Activated T-cell treated with anti-CD3 and anti-CD28 coated beads, Interleukin-2, amount 50 U/mL, for 48 hours (primary cell): ENCODE measurements at regions not wholly inside any gene's neighbourhood (a gene's known extent, or its start where the extent isn't known, plus 50 kb on each side); places are given as distances from the start of the nearest gene placed in this dataset.
"Not testable (repeated sequence)": the region's sequence is repeated elsewhere in the genome, so short reads cannot be mapped to it uniquely, and the experiment has no call there.

ENCODE experiments used
- DNase-seq, 2 experiments: peaks; one replicate each; pipeline ENCODE4 v3.0.0-alpha.2; 2020

DNA sequence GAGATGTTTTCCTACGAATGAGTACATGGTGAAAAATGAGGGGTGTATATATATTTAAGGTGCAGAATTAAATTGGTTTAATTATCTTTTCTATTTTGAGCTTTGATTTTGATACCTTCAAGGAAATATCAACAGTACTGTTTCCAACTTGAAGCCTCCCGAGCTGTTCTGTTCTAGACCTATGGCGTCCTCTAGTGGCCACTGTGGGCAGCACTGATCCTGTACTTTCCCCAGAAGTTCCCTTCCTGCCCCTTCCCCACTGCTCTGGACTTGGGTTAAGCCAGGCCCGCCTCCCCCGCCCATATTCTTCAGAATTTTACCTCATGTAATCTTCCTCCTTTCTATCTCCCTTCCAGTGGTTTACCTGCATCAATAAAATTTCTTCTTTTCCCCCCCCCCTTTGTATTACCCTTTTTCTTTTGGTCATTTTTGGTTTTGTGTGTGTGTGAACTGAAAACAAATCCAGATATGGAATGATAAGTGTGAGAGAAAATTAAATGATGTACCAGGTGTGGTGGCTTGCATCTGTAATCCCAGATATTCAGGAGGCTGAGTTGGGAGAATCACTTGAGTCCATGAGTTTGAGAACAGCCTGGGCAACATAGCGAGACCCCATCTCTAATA lies 1643.5 kb downstream of the TP53TG3F start:
- no peak for DNase-seq

DNA sequence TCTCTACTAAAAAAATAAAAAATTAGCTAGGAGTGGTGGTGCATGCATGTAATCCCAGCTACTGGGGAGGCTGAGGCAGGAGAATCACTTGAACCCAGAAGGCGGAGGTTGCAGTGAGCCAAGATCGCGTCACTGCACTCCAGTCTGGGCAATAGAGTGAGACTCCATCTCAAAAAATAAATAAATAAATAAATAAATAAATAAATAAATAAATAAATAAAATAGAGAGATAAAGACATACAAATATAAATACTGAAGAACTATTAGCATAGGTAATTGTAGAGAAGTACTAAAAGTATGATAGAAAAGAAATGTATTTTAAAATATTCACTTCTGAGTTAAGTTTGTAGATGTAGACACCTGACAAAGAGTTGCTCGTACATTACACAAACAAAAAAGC lies 1652.4 kb downstream of the TP53TG3F start:
- not testable (repeated sequence) for DNase-seq

DNA sequence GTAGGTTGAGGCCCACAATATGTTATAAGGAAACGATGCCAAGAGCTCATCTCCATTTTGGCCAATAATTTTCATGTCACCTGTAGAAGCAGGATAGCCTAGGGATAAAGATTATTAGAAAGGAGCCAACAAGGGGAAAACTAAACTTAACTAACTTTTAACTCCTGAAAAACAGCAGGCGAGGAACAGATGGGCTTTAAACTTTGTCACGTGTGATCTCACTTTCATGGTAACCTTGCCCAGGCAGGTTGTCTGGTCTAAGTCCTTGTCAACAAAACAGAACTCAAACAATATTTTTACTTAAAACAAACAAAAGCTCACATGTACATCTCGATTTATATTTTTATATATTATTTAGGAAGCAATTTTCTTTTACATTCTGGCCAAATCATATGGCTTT lies 1672.0 kb downstream of the TP53TG3F start:
- DNase-seq = no peak

DNA sequence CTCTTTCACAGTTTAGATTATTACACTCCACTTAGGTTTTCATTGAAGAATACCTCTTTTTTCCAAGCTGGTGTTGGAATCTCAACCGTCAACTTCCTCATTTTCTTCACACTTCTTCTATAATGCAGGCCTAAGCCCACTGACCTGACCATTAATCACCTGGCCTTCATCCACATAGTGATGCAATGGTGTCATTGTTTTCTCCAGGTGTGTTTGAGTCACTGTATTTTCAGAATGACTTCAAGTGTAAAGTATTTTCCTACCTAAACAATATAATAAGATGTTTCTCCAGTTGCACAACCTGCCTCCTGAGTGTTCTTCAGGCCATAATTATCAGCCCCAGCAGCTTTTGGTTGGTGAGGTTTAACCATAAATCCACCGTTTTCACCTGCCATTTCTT lies 1675.1 kb downstream of the TP53TG3F start:
- no peak for DNase-seq

DNA sequence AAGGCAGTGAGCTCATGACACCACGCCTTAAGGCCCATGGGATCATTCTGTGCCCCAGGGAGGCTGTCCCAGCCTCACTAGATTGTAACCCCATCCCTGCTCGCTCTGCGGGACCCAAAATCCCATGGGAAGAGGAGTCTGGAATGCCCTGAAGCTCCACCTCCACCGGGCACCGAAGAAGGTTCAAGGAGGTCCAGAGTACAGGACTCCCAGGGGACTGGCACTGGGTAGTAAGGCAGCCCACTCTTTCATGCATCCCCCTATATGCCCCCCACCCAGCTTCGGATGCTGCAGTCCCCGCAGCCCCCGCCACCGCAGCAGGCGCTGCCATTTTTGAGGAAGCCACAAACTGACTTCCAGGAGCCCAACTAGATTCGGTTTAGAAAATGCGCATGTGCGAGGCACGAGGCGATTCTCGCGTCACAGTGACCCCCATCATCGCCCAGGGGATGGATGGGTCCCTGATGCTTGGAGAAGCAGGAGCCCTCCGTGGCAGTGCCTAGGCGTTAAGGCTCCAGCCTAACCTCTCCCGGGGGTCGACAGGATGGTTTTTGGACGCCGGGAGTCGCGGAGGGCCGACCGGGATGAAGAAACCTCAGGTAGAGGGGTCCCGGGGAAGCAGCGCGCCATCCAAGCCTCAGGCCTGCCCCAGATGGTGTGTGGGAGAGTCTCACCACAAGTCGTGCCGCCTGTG lies 1681.0 kb downstream of the TP53TG3F start:
- DNase-seq = no peak

DNA sequence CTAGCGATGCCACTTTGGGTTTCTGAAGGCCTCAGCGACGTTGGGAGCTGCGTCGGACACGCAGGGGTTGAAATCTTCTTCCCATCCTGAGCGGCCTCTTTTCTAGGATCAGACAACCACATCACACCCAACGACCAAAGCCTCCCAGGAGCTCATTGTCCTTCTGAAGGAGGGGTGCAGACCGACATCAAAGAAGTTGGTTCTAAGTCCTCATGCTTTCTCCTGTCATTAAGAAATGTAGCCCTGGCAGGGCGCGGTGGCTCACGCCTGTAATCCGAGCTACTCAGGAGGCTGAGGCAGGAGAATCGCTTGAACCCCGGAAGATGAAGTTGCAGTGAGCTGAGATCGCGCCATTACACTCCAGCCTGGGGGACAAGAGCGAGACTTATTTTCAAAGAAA lies 1681.9 kb downstream of the TP53TG3F start:
- no peak for DNase-seq

DNA sequence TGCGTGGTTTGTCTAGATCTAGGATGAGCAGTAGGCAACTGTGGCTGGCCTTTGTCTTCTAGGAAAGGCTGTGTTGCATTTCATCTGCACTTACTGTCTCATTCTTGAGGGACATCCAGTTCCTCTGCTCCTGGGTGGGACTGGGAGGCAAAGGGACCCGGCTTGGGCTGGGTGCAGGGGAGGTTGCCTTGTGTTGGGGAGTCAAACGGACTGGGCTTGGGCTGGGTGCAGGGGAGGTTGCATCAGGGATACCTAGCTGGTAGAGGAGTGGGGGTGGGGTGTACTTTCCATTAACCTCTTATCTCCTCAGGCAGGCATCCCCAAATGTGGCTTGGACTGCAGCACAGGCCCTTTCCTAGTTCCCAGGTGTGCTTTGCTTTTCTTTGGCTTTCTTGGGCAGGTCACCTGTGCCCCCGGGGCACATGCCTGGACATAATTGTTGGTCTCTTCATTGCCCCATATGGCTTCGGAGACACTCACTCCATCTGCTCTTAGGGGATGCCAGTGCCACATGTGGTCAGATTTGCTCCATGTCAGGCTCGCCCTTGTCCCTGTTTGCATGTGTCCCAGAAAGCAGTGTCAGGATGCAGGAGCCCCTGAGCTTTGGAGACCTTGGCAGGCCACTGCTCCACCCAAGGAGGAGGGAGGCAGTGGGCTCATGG lies 1682.9 kb downstream of the TP53TG3F start:
- DNase-seq = no peak

DNA sequence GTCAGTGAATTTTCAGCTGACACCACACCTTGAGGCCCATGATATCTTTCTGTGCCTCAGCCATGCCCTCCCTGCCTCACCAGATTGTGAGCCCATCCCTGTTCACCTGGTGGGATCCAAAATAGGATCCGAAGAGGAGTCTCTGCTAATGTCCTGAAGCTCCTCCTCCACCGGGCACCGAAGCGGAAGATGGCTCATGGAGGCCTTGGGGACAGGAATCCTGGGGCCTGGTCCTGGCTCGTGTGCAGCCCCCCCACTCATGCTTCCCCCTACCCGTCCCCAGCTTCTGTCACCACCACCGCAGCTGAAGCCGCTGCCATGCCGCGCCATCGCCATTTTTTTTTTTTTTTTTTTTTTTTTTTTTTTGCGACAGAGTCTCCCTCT lies 1683.4 kb downstream of the TP53TG3F start:
- DNase-seq = no peak

DNA sequence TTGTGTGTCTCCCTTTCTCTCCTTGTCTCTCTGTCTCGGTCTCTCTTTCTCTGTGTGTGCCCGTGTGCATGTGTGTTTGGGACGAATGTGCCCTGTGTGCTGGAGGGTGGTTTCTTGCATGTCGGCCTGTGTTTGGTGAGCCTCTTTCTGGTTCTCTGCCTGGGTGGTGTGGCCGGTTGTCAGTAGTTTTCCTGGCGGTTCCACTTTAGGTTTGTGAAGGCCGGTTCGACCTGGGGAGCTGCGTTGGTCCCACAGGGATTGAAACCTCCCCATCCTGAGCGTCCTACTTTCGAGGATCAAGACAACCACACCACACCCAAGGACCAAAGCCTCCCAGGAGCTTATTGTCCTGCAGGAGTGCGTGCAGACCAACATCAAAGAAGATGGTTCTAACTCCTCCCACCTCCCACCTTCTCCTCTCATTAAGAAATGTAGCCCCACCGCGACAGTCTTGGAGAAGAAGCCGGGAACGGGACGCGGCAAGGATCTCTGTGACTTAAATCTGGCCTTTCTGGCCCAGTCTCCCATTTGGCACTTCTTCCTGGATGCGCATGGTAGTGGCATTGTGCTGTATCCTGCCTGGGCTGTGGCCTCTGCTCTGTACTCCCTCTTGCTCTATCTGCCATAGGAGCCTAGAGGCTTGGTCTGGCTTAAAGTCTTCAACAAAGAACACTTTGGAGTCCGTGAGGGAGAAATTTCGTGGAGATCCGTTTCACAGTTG lies 1685.0 kb downstream of the TP53TG3F start:
- no peak for DNase-seq

DNA sequence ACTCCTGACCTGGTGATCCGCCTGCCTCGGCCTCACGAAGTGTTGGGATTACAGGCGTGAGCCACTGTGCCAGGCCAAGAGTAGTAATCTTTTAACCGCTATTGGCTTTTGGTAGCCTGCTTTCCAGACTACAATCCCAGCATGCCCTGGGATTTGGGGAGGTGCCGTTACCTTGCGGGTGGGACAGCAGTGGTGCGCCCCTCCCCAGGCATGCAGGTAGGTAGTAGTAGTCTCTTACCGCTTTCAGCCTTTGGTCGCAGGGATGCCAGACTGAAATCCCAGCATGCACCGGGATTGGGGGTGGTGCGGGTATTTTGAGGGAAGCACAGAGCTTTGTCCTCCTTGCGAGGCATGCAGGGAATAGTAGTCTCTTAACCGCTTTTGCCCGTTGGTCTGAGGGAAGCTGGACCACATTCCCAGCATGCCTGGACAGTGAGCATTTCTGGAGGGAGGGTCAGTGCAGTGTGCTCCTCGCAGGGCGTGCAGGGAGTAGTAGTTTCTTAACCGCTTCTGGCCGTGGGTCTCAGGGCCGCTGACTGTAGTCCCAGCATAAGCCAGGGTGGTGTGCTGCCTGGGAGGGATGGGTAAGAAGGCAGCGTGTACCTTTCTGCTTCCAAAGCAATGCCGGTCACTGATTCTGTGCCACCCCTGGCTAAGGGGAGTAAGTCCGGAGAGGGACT lies 1686.8 kb downstream of the TP53TG3F start:
- no peak for DNase-seq

DNA sequence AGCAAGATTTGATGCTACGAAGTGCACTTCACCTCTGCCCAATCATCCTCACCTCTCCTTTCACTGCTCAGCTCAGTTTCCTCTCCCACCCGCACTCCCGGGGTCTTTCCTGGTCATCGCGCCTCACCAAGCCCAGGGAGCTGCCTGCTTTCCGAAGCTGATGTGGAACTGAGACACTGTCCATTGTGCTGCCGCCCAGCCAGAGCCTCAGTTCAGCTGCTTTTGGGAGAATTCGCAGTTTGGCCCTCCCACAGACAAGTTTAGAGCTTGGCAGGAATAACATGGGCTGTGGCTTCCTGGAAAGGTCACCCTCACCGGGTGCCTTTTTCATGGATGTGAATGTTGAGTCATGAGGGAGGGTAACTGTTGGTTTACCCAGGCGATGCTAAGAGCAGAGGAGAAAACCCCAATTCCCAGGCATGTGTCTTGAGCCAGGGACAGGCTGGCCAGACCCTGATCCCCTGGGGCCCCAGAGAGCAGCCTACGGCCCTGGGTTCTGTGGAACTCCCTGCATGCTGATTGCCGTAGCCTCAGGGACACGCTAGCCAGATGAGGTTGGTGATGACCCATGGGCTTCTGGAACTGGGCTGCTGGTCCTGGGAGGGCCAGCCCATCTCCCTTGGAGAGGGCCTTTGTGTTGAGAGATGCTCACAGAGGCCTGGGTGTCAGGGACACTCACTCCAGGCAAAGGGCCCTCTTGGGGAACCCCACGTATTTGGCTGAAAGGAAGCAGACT lies 1687.5 kb downstream of the TP53TG3F start:
- no peak for DNase-seq

DNA sequence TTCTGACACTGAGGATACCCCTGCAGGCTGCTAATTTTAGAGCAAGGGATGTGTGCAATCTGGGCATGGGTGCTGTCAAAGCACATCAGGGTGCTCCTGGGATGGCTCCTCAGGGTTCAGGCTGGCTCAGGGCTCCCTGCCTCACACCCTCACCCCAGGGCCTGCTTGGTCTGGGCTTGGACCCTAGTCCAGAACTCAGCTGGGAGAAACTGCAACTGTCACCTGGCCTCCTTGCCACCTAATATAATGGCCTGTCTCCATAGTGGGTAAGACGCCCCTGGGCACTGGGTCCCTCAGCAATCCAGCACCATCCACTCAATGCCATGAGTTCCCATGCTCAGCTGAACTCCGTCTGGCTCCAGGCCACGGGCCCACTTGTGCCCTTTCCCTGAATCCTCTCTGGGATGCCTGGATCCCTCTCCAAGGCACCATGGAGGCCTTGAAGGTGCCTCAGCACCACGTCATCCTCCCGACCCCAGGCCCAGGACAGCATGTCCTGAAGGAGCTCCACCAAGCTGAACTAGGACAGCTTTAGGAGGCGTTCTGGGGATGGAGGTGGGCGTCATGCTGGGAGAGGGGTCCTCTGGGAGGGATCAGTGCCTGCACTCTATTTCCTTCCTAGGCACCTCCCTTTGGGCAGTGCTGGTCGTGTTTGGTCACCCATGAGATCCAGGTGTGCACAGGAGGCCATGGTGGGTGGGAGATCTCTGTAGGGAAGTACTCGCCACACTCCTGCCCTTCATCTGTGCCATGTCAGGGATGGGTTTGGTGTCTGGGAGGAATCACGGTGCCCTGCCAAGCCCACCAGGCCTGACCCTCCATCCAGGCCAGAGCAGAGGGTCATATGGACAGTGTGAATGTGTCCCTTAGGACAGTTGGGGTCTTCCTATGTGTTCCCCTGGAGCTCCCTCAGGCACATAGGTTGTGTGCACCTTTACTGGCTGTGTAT lies 1688.4 kb downstream of the TP53TG3F start:
- no peak for DNase-seq

DNA sequence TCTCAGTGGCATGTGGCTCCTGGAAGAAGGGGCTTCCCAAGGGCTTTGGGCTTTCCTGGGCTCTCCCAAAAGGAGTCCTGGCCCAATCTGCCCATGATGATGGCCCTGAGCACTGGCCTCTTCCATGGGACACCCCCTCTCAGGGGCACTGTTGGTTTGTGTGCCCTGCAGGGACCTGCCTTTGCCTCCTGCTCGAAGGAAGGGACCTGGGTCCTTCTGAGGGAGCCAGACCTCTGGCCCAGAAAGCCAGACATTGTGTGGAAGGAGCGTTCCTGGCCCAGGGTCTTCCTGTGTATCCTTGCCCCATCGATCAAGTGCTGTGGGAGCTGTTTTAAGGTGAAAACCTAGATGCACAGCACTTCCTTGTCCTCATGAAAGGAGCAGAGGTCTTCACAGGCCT lies 1689.3 kb downstream of the TP53TG3F start:
- no peak for DNase-seq

DNA sequence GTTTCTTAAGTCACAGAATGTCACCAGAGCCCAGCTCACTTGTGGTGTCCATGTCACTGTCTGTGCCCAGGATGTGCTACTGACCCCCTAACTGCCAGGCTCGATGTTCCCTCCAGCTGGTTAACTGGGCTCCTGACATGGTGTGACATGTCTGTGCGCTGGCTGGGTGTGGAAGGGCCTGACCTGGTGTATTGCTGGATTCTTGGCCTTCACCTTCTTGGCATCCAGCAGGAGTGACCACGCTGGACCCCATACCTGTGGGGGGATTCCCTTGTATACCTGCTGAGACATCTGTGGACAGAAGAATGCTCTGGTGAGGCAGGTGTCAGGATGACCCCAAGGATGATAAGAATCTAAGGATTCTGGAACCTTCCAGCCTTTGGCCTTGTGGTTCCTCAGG lies 1690.1 kb downstream of the TP53TG3F start:
- no peak for DNase-seq

DNA sequence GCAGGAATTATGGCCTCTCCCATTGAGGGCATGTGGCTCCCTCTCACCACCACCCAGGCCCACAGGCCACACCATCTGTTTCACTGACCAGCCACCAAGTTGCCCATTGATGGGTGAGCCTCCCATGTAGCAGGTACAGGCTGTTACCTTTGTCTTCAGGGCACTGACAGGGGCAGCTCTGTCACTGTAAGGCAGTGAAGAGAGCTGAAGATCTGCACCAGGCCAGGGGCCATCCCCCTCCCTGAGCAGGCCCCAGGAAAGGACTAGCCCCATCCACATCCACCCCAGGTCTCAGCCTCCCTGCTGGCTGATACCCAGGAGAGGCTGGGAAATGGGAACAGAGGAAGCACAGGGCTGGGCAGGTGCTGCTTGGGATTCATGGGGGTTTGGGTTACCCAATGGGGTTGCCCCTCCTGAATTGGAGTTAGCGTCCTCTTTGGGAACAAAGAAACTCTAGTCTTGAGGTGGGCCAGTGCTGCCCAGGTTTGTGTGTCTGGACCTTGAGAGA lies 1691.4 kb downstream of the TP53TG3F start:
- DNase-seq = no peak

DNA sequence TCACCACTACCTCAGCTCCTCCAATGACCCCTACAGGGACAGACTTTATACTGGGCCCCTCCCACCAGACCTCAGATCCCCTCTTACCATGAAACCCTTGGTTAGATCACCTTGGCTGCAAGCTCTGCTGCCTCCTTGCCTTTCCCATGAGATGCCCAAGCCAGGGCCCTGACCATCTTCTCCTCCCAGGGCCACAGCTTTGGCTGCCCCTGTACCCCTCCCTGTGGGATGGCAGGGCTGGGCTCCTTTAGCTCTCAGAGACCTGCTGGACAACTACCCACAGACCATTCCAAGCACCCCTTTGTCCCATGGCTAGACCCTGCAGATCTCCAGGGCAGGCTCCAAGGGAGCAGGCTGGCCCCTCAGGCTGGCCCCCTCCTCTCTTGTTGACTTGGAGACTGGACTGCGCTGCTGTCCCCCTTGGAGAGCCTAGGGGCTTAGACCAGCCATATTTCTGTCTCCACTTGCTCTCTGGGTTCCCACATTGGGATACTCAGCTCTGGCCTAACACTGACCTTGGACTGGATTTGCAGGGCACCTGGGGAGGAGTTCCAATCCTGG lies 1692.7 kb downstream of the TP53TG3F start:
- no peak for DNase-seq

DNA sequence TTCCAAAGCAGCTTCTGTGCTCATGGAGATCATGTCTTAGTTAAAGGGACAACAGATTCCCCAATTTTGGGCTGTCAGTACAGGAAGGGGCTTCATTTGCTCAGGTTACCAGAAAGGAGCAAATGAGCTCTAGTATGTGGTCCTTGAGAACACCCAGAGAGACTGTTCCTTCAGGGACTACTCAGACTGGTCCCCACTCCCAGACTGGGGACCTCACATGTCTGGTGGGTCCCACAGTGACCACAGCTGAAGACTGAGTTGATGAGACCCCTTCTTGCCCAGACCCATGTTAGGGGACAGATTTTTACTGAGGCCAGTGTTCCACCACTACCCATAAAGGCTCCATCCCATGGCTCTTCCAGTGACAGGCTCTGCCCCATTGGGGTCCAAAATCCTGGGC lies 1695.2 kb downstream of the TP53TG3F start:
- no peak for DNase-seq

DNA sequence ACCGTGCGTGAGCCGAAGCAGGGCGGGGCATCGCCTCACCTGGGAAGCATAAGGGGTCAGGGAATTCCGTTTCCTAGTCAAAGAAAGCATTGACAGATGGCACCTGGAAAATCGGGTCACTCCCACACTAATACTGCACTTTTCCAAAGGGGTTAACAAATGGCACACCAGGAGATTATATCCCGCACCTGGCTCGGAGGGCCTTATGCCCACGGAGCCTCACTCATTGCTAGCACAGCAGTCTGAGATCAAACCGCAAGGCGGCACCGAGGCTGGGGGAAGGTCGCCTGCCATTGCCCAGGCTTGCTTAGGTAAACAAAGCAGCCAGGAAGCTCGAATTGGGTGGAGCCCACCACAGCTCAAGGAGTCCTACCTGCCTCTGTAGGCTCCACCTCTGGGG lies 1698.1 kb downstream of the TP53TG3F start:
- DNase-seq = not testable (repeated sequence)

DNA sequence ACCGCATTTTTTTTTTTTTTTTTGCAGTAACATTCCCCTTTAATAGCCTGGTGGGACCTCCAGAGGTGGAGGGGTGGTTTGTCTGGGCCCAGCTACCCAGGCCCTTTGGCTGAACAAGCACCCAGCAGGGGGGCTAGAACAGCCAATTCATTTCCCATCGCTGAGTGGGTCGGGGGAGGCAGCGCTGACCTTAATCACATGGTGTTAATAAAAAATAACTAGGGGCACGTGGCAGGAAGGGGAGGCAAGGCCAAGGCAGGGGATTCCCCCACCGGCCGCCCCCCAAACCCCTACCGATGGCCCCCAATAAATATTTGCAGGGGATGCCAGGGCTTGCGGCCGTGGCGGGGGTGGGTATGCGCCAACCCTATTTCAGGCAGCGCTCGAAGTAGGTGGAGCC lies 1709.9 kb downstream of the TP53TG3F start:
- DNase-seq = not testable (repeated sequence)

DNA sequence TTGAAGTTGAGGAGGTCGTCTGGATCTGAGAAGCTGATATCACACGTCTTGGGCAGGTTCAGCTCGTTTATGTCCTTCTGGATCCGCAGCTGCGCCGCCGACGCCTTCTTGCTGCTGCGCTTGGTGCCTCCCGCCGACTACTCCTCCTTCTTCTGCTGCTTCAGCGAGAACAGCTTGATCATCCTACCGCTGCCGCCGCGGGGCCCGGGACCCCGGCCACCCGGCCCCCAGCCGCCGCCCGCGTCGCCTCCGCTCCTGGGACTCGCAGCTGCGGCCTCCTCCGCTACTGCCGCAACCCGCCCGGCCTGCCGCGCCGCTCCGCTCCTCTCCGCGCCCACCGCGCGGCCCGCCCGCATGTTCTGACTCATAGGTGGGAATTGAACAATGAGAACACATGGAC lies 1710.6 kb downstream of the TP53TG3F start:
- not testable (repeated sequence) for DNase-seq

DNA sequence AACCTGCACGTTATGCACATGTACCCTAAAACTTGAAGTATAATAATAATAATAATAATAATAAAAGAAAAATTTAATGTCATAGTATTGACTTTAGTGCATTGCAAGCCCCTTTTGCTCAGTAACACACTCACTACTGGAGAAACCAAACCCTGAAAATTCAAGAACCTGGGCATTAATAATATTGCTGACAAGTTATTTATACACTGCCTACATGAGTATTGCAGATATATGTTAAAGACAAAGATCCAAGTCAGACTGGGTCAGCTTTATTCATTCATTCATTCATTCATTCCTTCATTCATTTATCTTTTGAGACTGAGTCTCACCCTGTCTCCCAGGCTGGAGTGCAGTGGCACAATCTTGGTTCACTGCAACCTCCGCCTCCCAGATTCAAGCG lies 1711.2 kb downstream of the TP53TG3F start:
- no peak for DNase-seq
